ENCODE measurements at regions not wholly inside any gene's neighbourhood (a gene's known extent, or its start where the extent isn't known, plus 50 kb on each side); places are given as distances from the start of the nearest gene placed in this dataset.

GRCh38 chr10:3858051-3858845, 73.2 kb upstream of the KLF6 start:
- no peak for TF ChIP-seq CTCF (IDR thresholded peaks at IDR 0.05; ENCODE audit: control insufficient read depth, insufficient read depth, low read depth, low read length, missing control alignments)
- DNase-seq (ENCODE audit: low read depth) = no peak
- H3K4me3 ChIP-seq (ENCODE audit: control insufficient read depth, low read depth, low read length) = no peak overlapping the region

- no peak for DNase-seq (ENCODE audit: low read depth)
- no peak overlapping the region for H3K4me3 ChIP-seq (ENCODE audit: control insufficient read depth, low read depth, low read length)
- TF ChIP-seq CTCF (IDR thresholded peaks at IDR 0.05; ENCODE audit: control insufficient read depth, insufficient read depth, low read depth, low read length, missing control alignments) = no peak
Measured at GRCh38 chr10:3857318-3857717, 72.3 kb upstream of the KLF6 start.

- no peak for DNase-seq (ENCODE audit: low read depth)
- no peak overlapping the region for H3K4me3 ChIP-seq (ENCODE audit: control insufficient read depth, low read depth, low read length)
- no peak for TF ChIP-seq CTCF (IDR thresholded peaks at IDR 0.05; ENCODE audit: control insufficient read depth, insufficient read depth, low read depth, low read length, missing control alignments)
Measured at GRCh38 chr10:3856593-3856992, 71.6 kb upstream of the KLF6 start.

GRCh38 chr10:3853547-3854303, 68.7 kb upstream of the KLF6 start:
- DNase-seq (ENCODE audit: low read depth) = no peak
- H3K4me3 ChIP-seq (ENCODE audit: control insufficient read depth, low read depth, low read length) = no peak overlapping the region
- TF ChIP-seq CTCF (IDR thresholded peaks at IDR 0.05; ENCODE audit: control insufficient read depth, insufficient read depth, low read depth, low read length, missing control alignments) = no peak

- DNase-seq (ENCODE audit: low read depth) = no peak
- TF ChIP-seq CTCF (IDR thresholded peaks at IDR 0.05; ENCODE audit: control insufficient read depth, insufficient read depth, low read depth, low read length, missing control alignments) = no peak
- no peak overlapping the region for H3K4me3 ChIP-seq (ENCODE audit: control insufficient read depth, low read depth, low read length)
Measured at GRCh38 chr10:3853016-3853415, 68.0 kb upstream of the KLF6 start.

GRCh38 chr10:3852147-3852904, 67.3 kb upstream of the KLF6 start:
- peak; percentile 88 for DNase-seq (ENCODE audit: low read depth)

More at GRCh38 chr10:3852147-3852904, 67.3 kb upstream of the KLF6 start:
- no peak overlapping the region for H3K4me3 ChIP-seq (ENCODE audit: control insufficient read depth, low read depth, low read length)
- TF ChIP-seq CTCF (IDR thresholded peaks at IDR 0.05; ENCODE audit: control insufficient read depth, insufficient read depth, low read depth, low read length, missing control alignments) = no peak

Data from AG09309 (cell line).